ENCODE measurements at regions not wholly inside any gene's neighbourhood (a gene's known extent, or its start where the extent isn't known, plus 50 kb on each side); places are given as distances from the start of the nearest gene placed in this dataset.
"Not testable (repeated sequence)": the region's sequence is repeated elsewhere in the genome, so short reads cannot be mapped to it uniquely, and the experiment has no call there.

DNA sequence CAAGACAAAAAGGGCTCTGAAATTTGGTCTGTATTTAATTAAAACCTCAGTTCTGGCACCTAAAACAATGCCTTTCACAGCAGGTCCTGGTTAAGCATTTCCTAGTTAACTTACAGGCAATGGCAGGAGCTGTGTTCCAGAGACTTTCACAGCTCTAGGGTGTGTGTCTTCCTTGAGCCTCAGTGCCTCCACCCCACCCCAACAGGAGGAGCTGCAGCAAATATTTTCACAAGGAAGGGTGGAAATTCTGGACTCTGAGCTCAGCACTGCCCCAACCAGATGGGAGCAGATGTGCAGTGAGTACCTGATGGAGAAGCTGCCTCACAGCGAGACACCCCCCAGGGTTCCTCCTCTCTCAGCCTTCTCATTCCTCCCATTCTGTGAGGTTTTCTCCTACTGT is 106.3 kb upstream of the SPATA12 start:
- no peak for DNase-seq

DNA sequence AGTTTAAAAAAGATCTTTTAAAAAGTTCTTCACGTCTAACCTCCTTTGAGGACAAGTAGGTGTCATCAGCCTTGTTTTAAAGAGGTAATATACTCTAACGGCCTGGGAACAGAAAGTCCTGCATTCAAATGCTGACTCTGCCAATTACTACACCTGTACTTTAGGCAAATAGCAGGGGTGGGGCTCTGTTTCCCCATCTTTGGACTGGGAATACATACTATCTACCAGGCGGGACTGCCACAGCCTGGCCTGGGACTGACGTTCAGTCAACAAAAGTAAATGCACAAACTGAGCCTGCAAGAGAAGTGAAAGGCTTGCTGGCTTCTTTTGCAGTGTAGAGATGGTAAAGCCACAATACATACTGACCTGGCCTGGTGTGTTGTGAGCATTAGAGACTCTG is 107.6 kb upstream of the SPATA12 start:
- no peak for DNase-seq

DNA sequence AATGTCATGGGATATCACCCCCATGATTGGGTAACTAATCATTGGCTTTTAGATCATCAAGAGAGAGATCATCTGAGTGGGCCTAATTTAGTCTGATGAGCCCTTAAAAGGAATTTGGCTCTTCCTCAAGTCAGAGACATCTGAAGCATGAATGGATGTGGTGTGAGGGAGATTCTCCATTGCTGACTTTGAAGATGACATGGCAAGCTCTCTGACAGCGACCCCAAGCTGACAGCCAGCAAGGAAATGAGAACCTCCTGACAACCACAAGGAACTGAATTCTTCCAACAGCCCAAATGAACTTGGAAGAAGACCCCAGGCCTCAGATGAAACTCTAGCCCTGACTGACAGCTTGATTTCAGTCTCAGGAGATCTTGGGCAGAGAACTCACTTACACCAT is 108.4 kb upstream of the SPATA12 start:
- no peak for DNase-seq

DNA sequence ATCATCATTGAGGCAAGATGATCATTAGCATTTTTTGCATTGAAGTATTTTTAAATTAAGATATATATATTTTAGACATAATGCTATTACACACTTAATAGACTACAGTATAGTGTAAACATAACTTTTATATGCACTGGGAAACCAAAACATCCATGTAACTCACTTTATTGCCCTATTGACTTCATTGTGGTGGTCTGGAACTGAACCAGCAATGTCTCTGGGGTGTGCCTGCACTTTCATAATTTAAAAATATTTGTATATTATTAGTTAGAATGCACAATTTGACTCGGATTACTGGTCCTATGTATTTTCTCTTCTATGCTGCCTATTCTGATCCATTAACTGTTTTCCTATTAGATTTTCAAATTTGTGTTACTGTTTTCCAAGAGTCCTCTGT is 109.1 kb upstream of the SPATA12 start:
- no peak for DNase-seq

DNA sequence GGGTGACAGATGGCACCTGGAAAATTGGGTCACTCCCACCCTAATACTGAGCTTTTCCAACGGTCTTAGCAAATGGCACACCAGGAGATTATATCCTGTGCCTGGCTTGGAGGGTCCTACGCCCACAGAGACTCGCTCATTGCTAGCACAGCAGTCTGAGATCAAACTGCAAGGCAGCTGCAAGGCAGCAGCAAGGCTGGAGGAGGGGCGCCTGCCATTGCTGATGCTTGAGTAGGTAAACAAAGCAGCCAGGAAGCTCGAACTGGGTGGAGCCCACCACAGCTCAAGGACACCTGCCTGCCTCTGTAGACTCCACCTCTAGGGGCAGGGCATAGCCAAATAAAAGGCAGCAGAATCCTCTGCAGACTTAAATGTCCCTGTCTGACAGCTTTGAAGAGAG is 115.1 kb upstream of the SPATA12 start:
- DNase-seq, result not testable (repeated sequence)

DNA sequence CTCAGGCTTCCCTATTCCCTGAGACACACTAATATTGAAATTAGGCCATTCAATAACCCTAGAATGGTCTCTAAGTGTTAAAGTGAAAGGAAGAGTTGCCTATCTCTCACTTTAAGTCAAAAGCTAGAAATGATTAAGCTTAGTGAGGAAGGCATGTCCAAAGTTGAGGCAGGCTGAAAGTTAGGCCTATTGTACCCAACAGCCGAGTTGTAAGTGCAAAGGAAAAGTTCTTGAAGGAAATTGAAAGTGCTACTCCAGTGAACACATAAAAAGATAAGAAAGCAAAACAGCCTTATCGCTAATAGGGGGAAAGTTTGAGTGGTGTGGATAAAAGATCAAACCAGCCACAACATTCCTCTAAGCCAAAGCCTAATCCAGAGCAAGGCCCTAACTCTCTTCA is 117.9 kb upstream of the SPATA12 start:
- no peak for DNase-seq

DNA sequence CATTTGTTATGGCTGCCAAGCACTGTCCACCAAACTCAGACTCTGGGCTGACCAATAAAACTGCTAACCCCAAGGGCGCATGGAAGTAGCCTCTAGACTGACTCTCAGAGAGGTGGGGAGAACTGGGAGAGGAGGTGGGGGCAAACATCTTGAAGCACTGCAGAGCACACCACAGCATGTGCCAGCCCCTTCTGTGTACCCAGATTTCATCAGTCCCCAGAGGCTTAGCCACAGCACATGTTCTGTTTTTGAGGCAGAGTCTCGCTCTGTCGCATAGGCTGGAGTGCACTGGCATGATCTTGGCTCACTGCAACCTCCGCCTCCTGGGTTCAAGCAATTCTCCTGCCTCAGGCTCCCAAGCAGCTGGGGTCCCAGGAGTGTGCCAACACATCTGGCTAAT is 119.5 kb upstream of the SPATA12 start:
- DNase-seq, result no peak

DNA sequence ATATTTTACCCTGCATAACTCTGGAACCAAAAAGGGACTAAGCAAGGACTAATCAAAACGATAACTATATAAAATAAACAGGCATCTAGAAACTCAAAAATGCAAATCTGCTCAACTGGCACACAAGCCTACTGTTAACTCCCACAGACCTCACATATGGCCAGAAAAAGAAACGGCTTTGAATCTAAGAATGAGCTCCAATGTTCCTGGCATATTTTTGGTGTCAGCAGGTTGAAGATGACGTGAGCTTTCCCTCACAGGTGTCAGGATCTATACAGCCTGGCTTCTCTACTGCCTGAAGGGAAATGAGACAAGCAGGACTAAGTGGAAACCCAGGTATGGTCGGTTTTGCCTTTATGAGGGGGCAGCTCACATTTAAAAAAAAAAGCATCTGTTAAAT is 120.1 kb upstream of the SPATA12 start:
- DNase-seq, result no peak

DNA sequence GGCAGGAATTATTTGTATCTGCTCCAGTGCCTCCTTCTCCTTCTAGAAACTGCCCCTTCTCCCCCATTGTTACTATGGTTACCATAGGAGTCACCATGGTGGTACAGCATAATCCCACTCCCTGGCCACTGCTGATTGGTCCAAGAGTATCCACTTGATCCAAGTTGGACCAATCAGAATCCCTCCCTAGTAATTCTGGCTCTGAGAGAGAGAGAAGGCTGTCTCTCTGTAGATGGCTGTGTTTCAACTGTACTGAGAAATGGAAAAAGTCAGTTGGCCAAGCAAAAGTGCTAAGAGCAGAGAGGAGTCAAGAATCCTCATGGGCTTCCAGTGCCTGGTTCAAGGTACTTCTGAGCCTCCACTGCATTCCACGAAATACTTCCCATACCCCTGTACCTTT is 120.6 kb upstream of the SPATA12 start:
- DNase-seq, result no peak

DNA sequence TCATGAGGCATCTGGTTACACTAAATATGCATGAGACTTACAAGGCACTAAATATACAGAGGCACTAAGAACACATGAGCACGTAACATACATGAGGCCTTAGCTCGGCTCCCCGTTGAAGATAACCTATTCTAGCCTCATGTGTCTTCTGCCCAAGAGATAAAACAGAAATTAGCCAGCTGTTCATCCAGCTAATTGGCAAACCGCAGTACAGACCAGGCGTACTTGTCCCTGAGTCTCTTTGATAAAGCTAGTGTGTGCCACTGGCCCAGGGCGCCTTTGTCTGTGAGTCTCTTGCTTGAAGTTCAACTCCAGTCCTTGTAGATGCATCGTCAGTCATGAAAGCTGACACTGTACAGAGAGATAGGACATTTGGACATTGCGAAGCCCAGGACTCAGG is 121.9 kb upstream of the SPATA12 start:
- no peak for DNase-seq

DNA sequence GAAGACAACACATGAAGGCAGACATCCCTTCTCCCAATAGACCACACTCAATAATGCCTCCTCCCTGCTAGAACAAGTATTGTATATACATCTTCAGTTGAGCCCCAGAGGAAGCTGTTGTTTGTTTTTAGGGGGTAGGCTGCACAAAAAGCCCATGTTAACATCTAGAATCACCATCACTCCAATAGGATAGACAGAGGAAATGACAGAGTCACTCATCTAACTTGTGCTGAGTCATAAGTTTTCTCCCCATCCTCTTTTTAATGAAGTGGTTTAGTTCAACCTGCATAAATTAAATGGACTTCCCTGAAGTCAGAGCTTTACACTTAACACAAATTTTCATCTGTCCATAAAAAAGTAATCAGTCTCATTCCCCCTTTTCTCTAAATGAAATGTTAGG is 122.9 kb upstream of the SPATA12 start:
- no peak for DNase-seq

DNA sequence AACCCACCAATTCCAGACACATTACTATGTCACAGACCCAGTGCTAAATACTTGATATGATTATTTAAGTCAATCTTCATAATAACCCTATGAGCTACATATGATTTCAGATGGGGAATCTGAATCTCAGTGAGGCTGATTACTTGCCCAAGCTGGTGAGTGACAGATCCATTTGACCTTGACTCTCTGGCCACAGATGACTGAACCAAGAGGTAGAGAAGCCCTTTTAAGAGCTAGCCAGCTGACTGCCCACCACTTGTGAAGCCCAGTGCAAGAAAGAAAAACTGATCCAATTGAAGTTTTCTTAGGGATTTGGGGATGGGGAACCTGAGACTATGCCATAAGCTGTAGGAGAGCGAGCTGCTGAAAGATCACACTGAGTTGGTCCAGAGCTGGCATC is 124.7 kb upstream of the SPATA12 start:
- DNase-seq, result no peak

DNA sequence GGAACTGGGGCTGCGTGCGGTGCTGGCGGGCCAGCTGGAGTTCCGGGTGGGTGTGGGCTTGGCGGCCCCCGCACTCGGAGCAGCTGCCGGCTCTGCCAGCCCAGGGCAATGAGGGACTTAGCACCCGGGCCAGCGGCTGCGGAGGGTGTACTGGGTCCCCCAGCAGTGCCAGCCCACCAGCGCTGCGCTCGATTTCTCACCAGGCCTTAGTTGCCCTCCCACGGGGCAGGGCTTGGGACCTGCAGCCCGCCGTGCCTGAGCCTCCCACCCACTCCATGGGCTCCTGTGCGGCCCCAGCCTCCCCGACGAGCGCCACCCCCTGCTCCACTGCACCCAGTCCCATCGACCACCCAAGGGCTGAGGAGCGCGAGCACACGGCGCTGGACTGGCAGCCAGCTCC is 126.0 kb upstream of the SPATA12 start:
- not testable (repeated sequence) for DNase-seq

DNA sequence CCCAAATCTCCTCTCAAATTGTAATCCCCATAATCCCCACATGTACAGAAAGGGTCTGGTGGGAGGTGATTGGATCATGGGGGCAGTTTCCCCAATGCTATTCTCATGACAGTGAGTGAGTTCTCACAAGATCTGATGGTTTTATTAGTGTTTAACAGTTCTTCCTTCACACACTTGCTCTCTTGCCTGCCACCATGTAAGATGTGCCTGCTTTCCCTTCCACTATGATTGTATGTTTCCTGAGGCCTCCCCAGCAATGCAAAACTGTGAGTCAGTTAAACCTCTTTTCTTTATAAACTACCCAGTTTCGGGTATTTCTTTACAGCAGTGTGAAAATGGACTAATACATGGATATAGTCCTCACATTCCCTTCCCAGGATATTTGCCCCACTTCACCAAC is 126.7 kb upstream of the SPATA12 start:
- no peak for DNase-seq

DNA sequence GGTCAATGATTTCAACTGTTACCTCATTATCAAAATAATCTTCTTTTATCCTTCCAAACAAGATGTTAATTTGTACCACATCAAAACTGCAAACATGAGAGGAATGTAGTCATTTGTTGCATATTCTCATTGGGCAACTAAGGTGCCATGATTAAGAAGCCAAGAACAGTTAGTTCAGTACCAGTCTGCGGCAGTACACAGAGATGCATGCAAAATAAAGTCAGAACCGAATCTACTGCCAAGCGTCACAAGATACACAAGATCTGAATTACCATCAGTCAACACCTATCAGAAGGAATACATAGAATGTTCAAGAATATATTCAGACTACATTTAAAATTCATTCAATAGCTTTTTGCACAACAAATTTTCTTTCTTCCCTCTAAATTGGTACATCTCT is 127.6 kb upstream of the SPATA12 start:
- DNase-seq, result no peak

DNA sequence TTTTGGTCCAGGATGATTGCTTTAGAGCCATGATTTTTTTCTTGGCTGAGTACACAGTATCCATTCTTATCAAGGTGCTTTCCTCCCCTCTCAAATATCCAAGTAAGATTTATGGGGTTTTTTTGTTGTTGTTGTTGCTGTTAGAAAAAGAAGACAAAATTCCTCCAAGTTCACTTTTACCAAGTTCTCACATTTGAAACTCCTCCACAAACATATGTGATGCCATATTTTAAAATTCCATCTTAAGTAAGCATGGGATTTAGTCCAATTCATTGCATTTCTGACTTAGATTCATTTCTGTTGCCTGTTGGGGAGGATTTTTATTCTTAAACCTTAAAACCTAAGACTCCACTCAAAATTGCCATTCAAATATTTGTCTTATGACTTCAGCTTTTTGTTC is 128.6 kb upstream of the SPATA12 start:
- DNase-seq, result no peak

DNA sequence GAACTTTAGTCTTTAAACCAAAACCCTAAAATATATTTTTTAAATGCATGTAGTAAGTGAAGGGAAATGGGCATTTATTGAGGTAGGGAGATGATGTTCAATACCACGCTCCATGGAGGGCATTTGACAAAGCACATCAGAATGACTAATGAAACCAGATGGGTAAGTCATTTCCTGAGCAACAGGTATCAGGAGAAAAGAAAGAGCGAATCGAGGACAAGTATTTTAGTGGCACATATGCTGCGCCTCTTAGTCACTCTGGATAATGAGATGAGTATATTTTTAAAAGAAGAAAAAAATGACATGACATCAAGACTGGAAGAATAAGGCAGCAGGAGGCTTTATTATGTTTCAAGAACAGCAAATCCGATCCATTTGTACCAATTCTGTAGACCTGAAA is 129.0 kb upstream of the ARHGEF3 start:
- DNase-seq, result no peak

DNA sequence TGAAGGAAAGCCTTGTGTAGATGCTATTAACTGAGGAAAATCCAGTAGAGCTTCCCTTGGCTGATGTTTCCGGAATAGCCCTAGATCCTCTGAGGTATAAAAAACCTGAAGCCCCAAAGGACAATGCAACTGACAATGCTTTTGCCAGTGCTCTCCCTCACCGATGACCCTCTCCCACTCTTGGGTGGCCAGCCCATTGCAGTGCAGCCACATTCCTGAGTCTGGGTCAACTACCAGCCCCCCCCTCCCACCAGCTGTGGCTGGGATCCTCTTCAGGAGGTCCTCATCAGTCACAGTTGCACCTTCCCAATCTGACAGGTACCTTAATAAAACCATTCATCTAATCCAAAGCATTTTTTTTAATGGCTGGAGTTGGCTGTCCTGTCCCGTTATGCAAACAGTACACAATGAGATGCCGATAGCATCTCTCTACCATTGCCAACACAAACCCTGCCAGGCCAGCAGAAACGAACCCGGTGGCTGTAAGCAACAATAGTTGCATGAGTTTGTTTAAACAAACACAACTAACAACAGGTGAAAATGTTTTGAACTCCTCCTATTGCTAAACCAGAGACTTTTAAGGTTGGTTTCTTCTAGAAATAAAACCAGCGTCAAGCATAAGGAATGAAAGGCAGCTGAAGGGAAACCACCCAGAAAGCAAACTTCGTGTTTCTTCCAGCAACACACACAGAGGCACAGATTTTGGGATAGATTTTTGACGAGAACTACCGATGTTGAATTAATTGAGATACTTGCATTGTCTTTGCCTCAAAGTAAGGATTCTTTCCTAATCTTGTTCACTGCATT is 128.3 kb upstream of the ARHGEF3 start:
- no peak for DNase-seq

DNA sequence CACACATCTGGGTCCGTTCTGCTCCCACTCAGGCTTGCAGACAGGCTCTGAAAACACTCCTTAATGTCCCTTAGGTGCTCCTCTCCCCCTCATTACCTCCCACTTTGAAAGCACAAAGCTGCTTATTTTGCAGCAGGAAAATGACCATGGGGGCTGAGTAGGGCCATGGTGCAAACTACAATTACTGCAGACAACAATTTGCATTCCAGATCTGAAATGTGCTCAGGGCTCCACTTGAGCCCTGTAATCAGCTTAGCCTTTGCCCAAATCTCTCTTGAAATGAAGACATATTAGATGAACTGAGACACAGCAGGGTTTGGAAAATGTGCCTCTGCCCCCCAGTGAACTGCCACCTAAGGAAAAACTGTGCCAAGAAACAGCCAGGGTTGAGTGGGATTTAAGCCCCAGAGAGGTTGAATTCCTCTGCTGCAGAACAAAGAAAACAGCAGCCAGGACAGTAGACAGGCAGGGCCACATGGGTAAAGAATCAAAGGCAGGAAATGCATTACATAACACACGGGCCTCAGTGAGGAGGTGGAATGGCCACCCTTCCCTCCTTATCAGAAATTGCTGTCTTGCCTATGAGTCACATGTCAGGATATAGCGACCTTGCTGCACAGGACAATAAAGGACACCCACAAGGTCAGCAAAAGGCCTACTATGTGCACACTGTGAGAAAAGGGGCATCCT is 126.8 kb upstream of the ARHGEF3 start:
- no peak for DNase-seq

DNA sequence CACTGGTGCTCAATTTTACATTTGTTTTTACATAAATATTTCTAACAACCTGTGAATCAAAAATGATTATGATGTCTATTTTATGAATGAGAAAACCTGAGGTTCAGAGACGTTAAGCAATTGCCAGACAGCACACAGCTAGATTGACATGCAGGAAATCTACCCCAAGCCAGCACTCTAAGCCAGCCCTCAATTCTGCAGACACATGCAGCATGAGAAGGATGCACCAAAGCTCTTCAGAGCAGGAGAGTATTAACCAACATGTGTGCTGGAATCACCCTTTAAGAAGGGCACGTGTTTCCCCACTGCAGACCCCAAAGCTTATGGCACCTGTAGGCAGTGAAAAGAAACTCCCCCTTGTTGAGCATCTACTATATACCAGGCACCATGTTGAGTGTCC is 126.1 kb upstream of the ARHGEF3 start:
- no peak for DNase-seq

DNA sequence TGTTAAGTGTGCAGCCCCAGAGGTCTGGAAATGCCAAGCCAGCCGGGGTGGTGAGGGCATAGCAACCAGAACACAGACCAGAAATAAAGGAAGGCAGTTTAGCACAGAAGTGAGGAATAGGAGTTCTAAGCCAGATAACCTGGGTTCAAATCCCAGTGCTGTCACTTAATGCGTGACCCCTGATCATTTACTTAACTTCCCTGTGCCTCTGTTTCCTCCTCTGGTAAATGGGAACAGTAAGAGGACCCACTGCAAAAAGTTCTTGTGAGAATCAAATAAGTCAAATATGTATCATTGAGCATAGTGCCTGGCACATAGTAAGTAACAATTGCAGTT is 125.2 kb upstream of the ARHGEF3 start:
- no peak for DNase-seq

DNA sequence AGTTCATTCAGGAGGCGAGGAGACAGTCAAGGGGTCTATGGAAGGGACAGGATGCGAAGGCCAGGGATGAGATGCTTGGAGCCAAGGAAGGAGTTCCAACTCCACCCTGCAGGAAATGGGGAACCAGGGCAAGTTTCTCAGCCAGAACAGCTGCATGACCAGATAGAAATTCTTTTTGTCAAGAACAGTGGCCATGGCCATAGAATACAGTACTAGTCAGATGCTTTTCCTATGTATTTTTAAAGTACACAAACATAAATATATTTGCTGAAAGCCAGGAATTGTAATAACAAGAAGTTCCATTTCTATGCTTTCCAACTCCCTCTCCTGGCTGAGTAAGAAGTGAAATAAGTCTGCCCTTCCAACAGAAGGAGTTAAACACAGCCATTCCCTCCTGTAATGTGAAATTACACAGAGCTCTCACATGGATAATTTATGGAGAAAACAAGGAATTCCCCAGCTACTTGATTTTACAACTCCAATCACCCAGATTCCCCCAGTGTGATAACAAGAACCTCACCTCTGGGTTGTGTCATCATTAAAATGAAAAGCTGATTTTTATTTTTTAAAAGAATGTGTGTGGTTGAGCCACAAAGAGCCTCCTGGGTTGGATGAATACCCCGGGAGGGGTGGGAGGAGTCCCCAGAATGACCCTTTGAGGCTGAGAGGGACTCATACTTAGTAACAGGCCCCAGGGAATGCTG is 124.6 kb upstream of the ARHGEF3 start:
- no peak for DNase-seq

DNA sequence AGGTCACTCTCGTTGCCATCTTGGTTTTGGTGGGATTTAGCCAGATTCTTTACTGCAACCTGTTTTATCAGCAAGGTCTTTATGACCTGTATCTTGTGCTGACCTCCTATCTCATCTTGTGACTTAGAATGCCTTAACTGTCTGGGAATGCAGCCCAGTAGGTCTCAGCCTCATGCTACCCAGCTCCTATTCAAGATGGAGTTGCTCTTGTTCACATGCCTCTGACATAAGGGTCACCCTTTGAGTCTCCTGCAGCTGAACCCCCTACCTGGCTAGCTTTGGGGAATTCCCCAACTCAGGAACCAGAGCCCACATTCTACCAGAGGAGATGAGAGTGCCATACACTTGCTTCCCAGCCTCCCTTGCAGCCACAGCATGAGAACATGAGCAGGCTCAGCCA is 123.0 kb upstream of the ARHGEF3 start:
- DNase-seq, result not testable (repeated sequence)

DNA sequence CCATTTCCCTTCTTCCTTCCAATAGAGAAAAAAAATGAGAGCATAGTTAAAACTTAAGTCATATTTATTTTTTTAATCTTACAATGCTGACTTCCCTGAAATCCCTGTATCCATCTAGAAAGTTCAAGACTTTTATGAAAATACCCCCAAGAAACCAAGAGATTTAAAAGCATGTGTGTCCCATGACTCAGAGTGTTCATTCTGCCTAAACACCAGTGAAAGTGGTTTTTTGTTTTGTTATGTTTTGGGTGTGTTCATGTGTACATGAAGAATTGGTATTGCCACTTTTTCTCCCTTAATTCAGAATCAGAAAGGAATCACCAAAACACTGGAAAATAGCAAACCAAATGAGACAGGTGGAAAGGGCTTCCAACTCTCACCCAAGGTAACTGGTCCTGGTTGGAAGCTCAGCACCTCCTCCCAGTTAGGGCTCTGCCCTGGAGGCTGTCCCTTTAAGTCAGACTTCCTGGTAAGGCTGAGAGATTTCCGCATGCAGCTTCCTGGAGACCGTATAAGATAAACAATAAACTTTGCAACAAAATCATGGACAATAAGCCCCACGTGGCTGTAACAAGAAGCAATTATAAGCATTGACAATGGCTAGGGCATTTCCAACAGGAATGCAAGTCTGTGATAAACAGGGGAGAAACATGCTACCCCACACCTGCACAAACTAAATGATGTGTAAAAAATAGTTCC is 121.9 kb upstream of the ARHGEF3 start:
- no peak for DNase-seq

Data from 8988T (cell line).